GM21825 (cell line): ENCODE measurements at regions not wholly inside any gene's neighbourhood (a gene's known extent, or its start where the extent isn't known, plus 50 kb on each side); places are given as distances from the start of the nearest gene placed in this dataset.
"Not testable (repeated sequence)": the region's sequence is repeated elsewhere in the genome, so short reads cannot be mapped to it uniquely, and the experiment has no call there.

Experiments used
- ATAC-seq: cut with Tn5 transposase; IDR thresholded peaks from one replicate; pipeline ENCODE4 v1.9.1; 2021; ENCODE audit warnings: mild to moderate bottlenecking, moderate library complexity; ENCODE audit not compliant: unreplicated experiment

- ATAC-seq: no peak
Observed at GRCh38 chr5:39633057-39633456, 208.3 kb upstream of the DAB2 start.

GRCh38 chr5:39631958-39632357 lies 207.2 kb upstream of the DAB2 start:
- ATAC-seq: no peak

- no peak for ATAC-seq
Observed at GRCh38 chr5:39629946-39630345, 205.2 kb upstream of the DAB2 start.

GRCh38 chr5:39628348-39628747 lies 203.6 kb upstream of the DAB2 start:
- no peak for ATAC-seq

- no peak for ATAC-seq
Observed at GRCh38 chr5:39624890-39625289, 200.1 kb upstream of the DAB2 start.

- ATAC-seq: peak; percentile 61
Observed at GRCh38 chr5:39624268-39624886, 199.6 kb upstream of the DAB2 start.

- ATAC-seq: no peak
Observed at GRCh38 chr5:39623291-39623865, 198.6 kb upstream of the DAB2 start.

GRCh38 chr5:39622281-39622680 lies 197.5 kb upstream of the DAB2 start:
- ATAC-seq: no peak

GRCh38 chr5:39619168-39619818 lies 194.5 kb upstream of the DAB2 start:
- ATAC-seq: no peak

- no peak for ATAC-seq
Observed at GRCh38 chr5:39618391-39618790, 193.6 kb upstream of the DAB2 start.

GRCh38 chr5:39616131-39616530 lies 191.4 kb upstream of the DAB2 start:
- no peak for ATAC-seq

- not testable (repeated sequence) for ATAC-seq
Observed at GRCh38 chr5:39611076-39611475, 186.3 kb upstream of the DAB2 start.

GRCh38 chr5:39608024-39608423 lies 183.2 kb upstream of the DAB2 start:
- ATAC-seq: no peak

GRCh38 chr5:39606591-39606990 lies 181.8 kb upstream of the DAB2 start:
- ATAC-seq: no peak

- no peak for ATAC-seq
Observed at GRCh38 chr5:39605588-39606575, 181.1 kb upstream of the DAB2 start.

- ATAC-seq: no peak
Observed at GRCh38 chr5:39605145-39605544, 180.4 kb upstream of the DAB2 start.

GRCh38 chr5:39604491-39604890 lies 179.7 kb upstream of the DAB2 start:
- no peak for ATAC-seq

GRCh38 chr5:39599721-39600431 lies 175.1 kb upstream of the DAB2 start:
- no peak for ATAC-seq

GRCh38 chr5:39598661-39599248 lies 174.0 kb upstream of the DAB2 start:
- ATAC-seq: no peak

- ATAC-seq: no peak
Observed at GRCh38 chr5:39588179-39588578, 163.4 kb upstream of the DAB2 start.
